SK-N-SH (cell line): ENCODE measurements at regions not wholly inside any gene's neighbourhood (a gene's known extent, or its start where the extent isn't known, plus 50 kb on each side); places are given as distances from the start of the nearest gene placed in this dataset.

ENCODE experiments used
- CTCF ChIA-PET: fragments of 300-600, 350-600 bp; formaldehyde crosslinking; extraction: SDS; loops from one replicate; lab custom pipeline; 2021; lab: Yijun Ruan, JAX
- POLR2A ChIA-PET: fragments of 350-600 bp; sonication (Branson Sonifier 250); formaldehyde crosslinking; extraction: SDS; loops from one replicate; lab custom pipeline; 2020; ENCODE audit warnings: antibody characterized with exemption, inconsistent platforms; lab: Yijun Ruan, JAX
- DNase-seq: peaks from one replicate; pipeline ENCODE4 v3.0.0; 2012
- H2AFZ ChIP-seq: fragments of 200-600 bp; sonication (generic); 2 replicates; pipeline ENCODE4 v1.8.1; 2016; ENCODE audit warnings: antibody characterized with exemption, mild to moderate bottlenecking, low read depth
- H3F3A ChIP-seq: fragments of 200-600 bp; sonication (generic); replicated peaks from 2 replicates; pipeline ENCODE3; 2016; ENCODE audit warnings: antibody characterized with exemption, mild to moderate bottlenecking; ENCODE audit not compliant: insufficient read depth
- H3K27ac ChIP-seq, 2 experiments: fragments of 200-500 bp in 1 of 2; fragments of 200-600 bp in 1 of 2; sonication (Bioruptor generic) in 1 of 2; sonication (generic), shearing (Covaris generic) in 1 of 2; 2 replicates each; pipeline versions ENCODE4 v1.5.1 to v1.6.1; 2014 to 2016; ENCODE audit warnings: low read depth in 2 of 2, inconsistent platforms in 1 of 2, low read length in 1 of 2, mild to moderate bottlenecking in 1 of 2, mixed read lengths in 1 of 2
- H3K27me3 ChIP-seq: fragments of 200-600 bp; sonication (generic), shearing (Covaris generic); 2 replicates; pipeline ENCODE4 v1.6.1; 2016; ENCODE audit warnings: mixed run types; ENCODE audit not compliant: insufficient read depth
- H3K36me3 ChIP-seq, 2 experiments: fragments of 200-500 bp in 1 of 2; fragments of 200-600 bp in 1 of 2; sonication (Bioruptor generic) in 1 of 2; sonication (generic) in 1 of 2; replicated peaks in 1 of 2; 2 replicates each; pipeline versions ENCODE3 to v1.5.1; 2014 to 2016; ENCODE audit warnings: low read length in 1 of 2, mild to moderate bottlenecking in 1 of 2; ENCODE audit not compliant: insufficient read depth in 2 of 2, control insufficient read depth in 1 of 2
- H3K4me1 ChIP-seq, 2 experiments: fragments of 200-500 bp in 1 of 2; fragments of 200-600 bp in 1 of 2; sonication (Bioruptor generic) in 1 of 2; sonication (generic), shearing (Covaris generic) in 1 of 2; 2 replicates each; pipeline versions ENCODE4 v1.5.1 to v1.6.1; 2014 to 2016; ENCODE audit warnings: low read depth in 1 of 2, low read length in 1 of 2, mixed run types in 1 of 2; ENCODE audit not compliant: insufficient read depth in 2 of 2, control insufficient read depth in 1 of 2
- H3K4me2 ChIP-seq: fragments of 200-600 bp; sonication (generic), shearing (Covaris generic); 2 replicates; pipeline ENCODE4 v1.6.1; 2017; ENCODE audit warnings: mixed run types
- H3K4me3 ChIP-seq, 2 experiments: fragments of 200-500 bp in 1 of 2; fragments of 200-600 bp in 1 of 2; sonication (Bioruptor generic) in 1 of 2; sonication (generic), shearing (Covaris generic) in 1 of 2; 2 replicates each; pipeline versions ENCODE4 v1.5.1 to v1.8.1; 2014 to 2016; ENCODE audit warnings: low read depth in 2 of 2, inconsistent platforms in 1 of 2, low read length in 1 of 2, mild to moderate bottlenecking in 1 of 2, mixed read lengths in 1 of 2, moderate library complexity in 1 of 2
- H3K79me2 ChIP-seq: fragments of 200-600 bp; sonication (generic); 2 replicates; pipeline ENCODE4 v1.8.1; 2017; ENCODE audit warnings: mild to moderate bottlenecking; ENCODE audit not compliant: insufficient read depth
- H3K9ac ChIP-seq: fragments of 200-600 bp; sonication (generic); 2 replicates; pipeline ENCODE4 v1.6.1; 2017; ENCODE audit warnings: mixed run types
- H3K9me2 ChIP-seq: fragments of 200-600 bp; sonication (generic); 2 replicates; pipeline ENCODE4 v1.6.1; 2017; ENCODE audit warnings: mixed run types
- H3K9me3 ChIP-seq: fragments of 200-600 bp; sonication (generic); 2 replicates; pipeline ENCODE4 v1.6.1; 2017; ENCODE audit warnings: mixed run types, mild to moderate bottlenecking, moderate library complexity
- H4K20me1 ChIP-seq: fragments of 200-600 bp; sonication (generic); 2 replicates; pipeline ENCODE4 v1.6.1; 2017; ENCODE audit warnings: mild to moderate bottlenecking, mixed run types; ENCODE audit not compliant: insufficient read depth
- CHD2 ChIP-seq: fragments of 150-350 bp; IDR thresholded peaks from 2 replicates; pipeline ENCODE4 v1.6.1; 2018; ENCODE audit warnings: low read length; ENCODE audit not compliant: partially characterized antibody
- EZH2phosphoT487 ChIP-seq: fragments of 200-600 bp; sonication (generic); IDR thresholded peaks from 2 replicates; pipeline ENCODE4 v1.6.1; 2017; ENCODE audit warnings: low read depth, mixed run types, mild to moderate bottlenecking, antibody characterized with exemption, moderate library complexity, borderline replicate concordance
- FOSL2 ChIP-seq: IDR thresholded peaks from 2 replicates; pipeline ENCODE4 v1.4.0; 2012; ENCODE audit warnings: low read depth, mild to moderate bottlenecking, moderate library complexity, borderline replicate concordance
- FOXJ3 ChIP-seq: sonication (generic); formaldehyde crosslinking; IDR thresholded peaks from 2 replicates; pipeline ENCODE4 v1.5.1; 2020; ENCODE audit warnings: mild to moderate bottlenecking, missing genetic modification reagents
- FOXM1 ChIP-seq: IDR thresholded peaks from 2 replicates; pipeline ENCODE4 v1.4.0; 2012; ENCODE audit warnings: low read depth, mild to moderate bottlenecking
- GATA2 ChIP-seq: sonication (generic); formaldehyde crosslinking; IDR thresholded peaks from 2 replicates; pipeline ENCODE4 v1.5.0; 2020; ENCODE audit warnings: mild to moderate bottlenecking, missing genetic modification reagents
- IRF3 ChIP-seq: fragments of 150-350 bp; IDR thresholded peaks from 2 replicates; pipeline ENCODE4 v1.6.1; 2016; ENCODE audit warnings: mild to moderate bottlenecking, low read depth, low read length
- MEF2A ChIP-seq: IDR thresholded peaks from 2 replicates; pipeline ENCODE4 v1.4.0; 2012; ENCODE audit warnings: low read depth, borderline replicate concordance
- NFIC ChIP-seq: IDR thresholded peaks from 2 replicates; pipeline ENCODE4 v1.4.0; 2012; ENCODE audit warnings: borderline replicate concordance
- NRF1 ChIP-seq: IDR thresholded peaks from 2 replicates; pipeline ENCODE4 v1.6.1; 2012; ENCODE audit warnings: low read depth, mild to moderate bottlenecking, low read length
- POLR2AphosphoS5 ChIP-seq: IDR thresholded peaks from 2 replicates; pipeline ENCODE4 v1.6.1; 2012; ENCODE audit warnings: low read depth, low read length
- RAD21 ChIP-seq: IDR thresholded peaks from 2 replicates; pipeline ENCODE4 v1.6.1; 2012; ENCODE audit warnings: mild to moderate bottlenecking, low read length
- RCOR1 ChIP-seq: fragments of 150-350 bp; IDR thresholded peaks from 2 replicates; pipeline ENCODE4 v1.6.1; 2017; ENCODE audit warnings: antibody characterized with exemption, low read length
- RXRA ChIP-seq: IDR thresholded peaks from 2 replicates; pipeline ENCODE4 v1.4.0; 2012; ENCODE audit warnings: low read depth, mild to moderate bottlenecking, borderline replicate concordance
- SMC3 ChIP-seq: IDR thresholded peaks from 2 replicates; pipeline ENCODE4 v1.6.1; 2012; ENCODE audit warnings: low read depth, low read length, improper control_type of control experiment
- TAF1 ChIP-seq: IDR thresholded peaks from 2 replicates; pipeline ENCODE4 v1.6.1; 2012; ENCODE audit warnings: low read depth, mild to moderate bottlenecking, low read length, moderate library complexity, borderline replicate concordance
- WGBS: methylation state at CpG from one replicate; pipeline ENCODE4 v1.1.6; 2017; ENCODE audit warnings: low lambda C conversion rate; 5-methylcytosine and 5-hydroxymethylcytosine counted together
- TF ChIP-seq, protein P1 (sequence below): IDR thresholded peaks from 2 replicates; pipeline ENCODE4 v1.4.0; 2012; ENCODE audit warnings: low read depth, borderline replicate concordance
- TF ChIP-seq, protein P2 (sequence below): IDR thresholded peaks from 2 replicates; pipeline ENCODE4; 2012
- TF ChIP-seq, protein P3 (sequence below): IDR thresholded peaks from 2 replicates; pipeline ENCODE4 v1.4.0; 2012; ENCODE audit warnings: low read depth

GRCh38 chr20:52805843-52806242 lies 166.3 kb upstream of the TSHZ2 start (continued):
- TF ChIP-seq, protein P1, sequence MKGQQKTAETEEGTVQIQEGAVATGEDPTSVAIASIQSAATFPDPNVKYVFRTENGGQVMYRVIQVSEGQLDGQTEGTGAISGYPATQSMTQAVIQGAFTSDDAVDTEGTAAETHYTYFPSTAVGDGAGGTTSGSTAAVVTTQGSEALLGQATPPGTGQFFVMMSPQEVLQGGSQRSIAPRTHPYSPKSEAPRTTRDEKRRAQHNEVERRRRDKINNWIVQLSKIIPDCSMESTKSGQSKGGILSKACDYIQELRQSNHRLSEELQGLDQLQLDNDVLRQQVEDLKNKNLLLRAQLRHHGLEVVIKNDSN, result no peak
- TF ChIP-seq FOXJ3 (CRISPR knock-in tag), result no peak

GRCh38 chr20:52805296-52805571 lies 166.9 kb upstream of the TSHZ2 start:
- H3K79me2 ChIP-seq, result no peaks in the 10 kb centered on the region
- H3K9me3 ChIP-seq, result no peaks in the 10 kb centered on the region
- no peaks in the 10 kb centered on the region for H3K27me3 ChIP-seq
- no peak overlapping the region for H3K4me2 ChIP-seq
- no peak overlapping the region for H3K27ac ChIP-seq
- H2AFZ ChIP-seq, result no peak overlapping the region
- ChIA-PET POLR2A (no interaction called here), CTCF (interaction anchor here (0.6 to 1.6 kb wide), 4 partner anchors 36 to 531 kb away, joined by 3 to 4 read pairs (median 3); no protein-coding TSS in a partner anchor)
- TF ChIP-seq FOSL2, result no peak
- TF ChIP-seq, protein P2, sequence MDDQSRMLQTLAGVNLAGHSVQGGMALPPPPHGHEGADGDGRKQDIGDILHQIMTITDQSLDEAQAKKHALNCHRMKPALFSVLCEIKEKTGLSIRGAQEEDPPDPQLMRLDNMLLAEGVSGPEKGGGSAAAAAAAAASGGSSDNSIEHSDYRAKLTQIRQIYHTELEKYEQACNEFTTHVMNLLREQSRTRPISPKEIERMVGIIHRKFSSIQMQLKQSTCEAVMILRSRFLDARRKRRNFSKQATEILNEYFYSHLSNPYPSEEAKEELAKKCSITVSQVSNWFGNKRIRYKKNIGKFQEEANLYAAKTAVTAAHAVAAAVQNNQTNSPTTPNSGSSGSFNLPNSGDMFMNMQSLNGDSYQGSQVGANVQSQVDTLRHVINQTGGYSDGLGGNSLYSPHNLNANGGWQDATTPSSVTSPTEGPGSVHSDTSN, result no peak
- TF ChIP-seq GATA2 (CRISPR knock-in tag), result no peak
- no peak for TF ChIP-seq SMC3
- TF ChIP-seq RAD21, result no peak
- TF ChIP-seq, protein P3, sequence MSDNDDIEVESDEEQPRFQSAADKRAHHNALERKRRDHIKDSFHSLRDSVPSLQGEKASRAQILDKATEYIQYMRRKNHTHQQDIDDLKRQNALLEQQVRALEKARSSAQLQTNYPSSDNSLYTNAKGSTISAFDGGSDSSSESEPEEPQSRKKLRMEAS, result no peak
- no peak for TF ChIP-seq MEF2A
- TF ChIP-seq POLR2AphosphoS5, result no peak
- no peak for TF ChIP-seq CHD2
- no peak overlapping the region for H3K9ac ChIP-seq
- 34% methylated on average over 4 of the region's 4 CpGs for WGBS
- H3F3A ChIP-seq, result no peaks in the 10 kb centered on the region
- DNase-seq, result no peak
- H4K20me1 ChIP-seq, result no peaks in the 10 kb centered on the region
- H3K36me3 ChIP-seq, result no peaks in the 10 kb centered on the region
- H3K9me2 ChIP-seq, result no peaks in the 10 kb centered on the region
- H3K4me1 ChIP-seq, result peaks cover 0 to 14% of the 10 kb centered on the region in 2 experiments; a peak in 2 of 4 replicates
- no peak overlapping the region for H3K4me3 ChIP-seq

DNA sequence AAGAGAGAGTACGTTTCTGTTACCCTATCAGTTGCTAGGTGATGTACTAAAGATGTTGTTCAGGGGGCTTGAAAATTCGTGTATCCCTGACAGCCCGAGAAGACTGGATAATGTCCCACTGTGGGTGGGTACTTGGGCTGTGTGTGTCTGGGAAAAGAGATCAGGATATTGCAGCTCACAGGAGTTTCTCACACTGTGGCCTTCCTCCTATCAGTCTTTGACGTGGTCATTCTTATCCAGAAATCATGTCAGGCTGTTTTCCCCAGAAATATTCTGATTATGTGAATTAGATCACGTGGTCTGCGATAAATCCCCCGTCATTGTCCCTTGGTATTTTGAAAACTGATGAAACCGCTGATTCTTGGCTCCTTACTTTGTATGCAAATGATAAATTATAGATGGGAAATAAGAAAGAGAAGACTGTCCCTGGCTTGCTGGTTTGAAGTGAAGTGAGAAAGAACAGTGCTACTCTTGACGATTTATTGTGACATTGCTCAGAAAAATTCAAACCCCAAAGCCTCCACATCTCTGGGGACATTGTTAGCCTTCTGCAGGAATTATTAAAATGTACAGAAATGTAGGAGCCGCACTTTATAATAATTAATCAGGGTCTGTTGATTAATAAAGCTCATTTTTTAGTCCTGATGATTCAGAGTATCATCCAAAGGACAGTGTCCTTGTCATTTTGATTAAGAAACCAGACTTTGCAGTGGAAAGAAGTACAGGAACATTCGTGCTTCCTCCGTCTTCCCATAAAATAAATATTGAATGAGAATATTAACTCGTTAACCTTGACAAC lies 167.5 kb upstream of the TSHZ2 start:
- no peaks in the 10 kb centered on the region for H3F3A ChIP-seq
- no peaks in the 10 kb centered on the region for H3K9me2 ChIP-seq
- 29% methylated on average over 13 of the region's 13 CpGs for WGBS
- H3K79me2 ChIP-seq, result no peaks in the 10 kb centered on the region
- POLR2A ChIA-PET, result no interaction called here
- H3K27ac ChIP-seq, result no peak overlapping the region
- H3K4me1 ChIP-seq, result peaks cover 0 to 14% of the 10 kb centered on the region in 2 experiments; a peak in 2 of 4 replicates
- no peak for DNase-seq
- H3K27me3 ChIP-seq, result no peaks in the 10 kb centered on the region
- H3K9ac ChIP-seq, result no peak overlapping the region
- no peak overlapping the region for H3K4me3 ChIP-seq
- H4K20me1 ChIP-seq, result no peaks in the 10 kb centered on the region
- H3K9me3 ChIP-seq, result no peaks in the 10 kb centered on the region
- H2AFZ ChIP-seq, result no peak overlapping the region
- CTCF ChIA-PET, result interaction anchor here (0.6 to 1.6 kb wide), 3 partner anchors 37 to 84 kb away, joined by 3 to 4 read pairs (median 3); no protein-coding TSS in a partner anchor
- H3K36me3 ChIP-seq, result no peaks in the 10 kb centered on the region
- H3K4me2 ChIP-seq, result no peak overlapping the region
- TF ChIP-seq TAF1 (no peak), EZH2phosphoT487 (no peak), RCOR1 (no peak), NRF1 (no peak), RXRA (no peak), RAD21 (no peak), IRF3 (no peak), POLR2AphosphoS5 (no peak), NFIC (no peak), GATA2 (CRISPR knock-in tag) (no peak), FOXM1 (no peak), FOXJ3 (CRISPR knock-in tag) (no peak)
- TF ChIP-seq, protein P3, result no peak
- TF ChIP-seq, protein P1, result no peak
